Adrenal gland (tissue), 5 donors: ENCODE measurements at regions not wholly inside any gene's neighbourhood (a gene's known extent, or its start where the extent isn't known, plus 50 kb on each side); places are given as distances from the start of the nearest gene placed in this dataset.

Experiments
- CTCF ChIP-seq, 6 experiments: fragments of 450-650 bp in 4 of 6; fragments of 200-600 bp in 2 of 6; sonication (generic) in 1 of 6; IDR thresholded peaks; 1 replicate in 5 of 6; 2 replicates in 1 of 6; pipeline versions ENCODE4 v1.5.1 to v1.8.0; 2016 to 2021; ENCODE audit warnings: antibody characterized with exemption in 6 of 6, mild to moderate bottlenecking in 2 of 6, moderate library complexity in 1 of 6
- POLR2A ChIP-seq, 2 donors: fragments of 450-650 bp; IDR thresholded peaks; one replicate each; pipeline ENCODE4 v1.6.1; 2017; ENCODE audit warnings: antibody characterized with exemption in 2 of 2, mild to moderate bottlenecking in 2 of 2, moderate library complexity in 1 of 2
- donor health status: DM: no; HTN: no; CAD: no.

- TF ChIP-seq CTCF (IDR thresholded peaks at IDR 0.05) = no peak
- TF ChIP-seq POLR2A (IDR thresholded peaks at IDR 0.05) = no peak
These were observed 261.4 kb upstream of the MME start for GRCh38 chr3:154818676-154819255.
